ENCODE measurements at regions not wholly inside any gene's neighbourhood (a gene's known extent, or its start where the extent isn't known, plus 50 kb on each side); places are given as distances from the start of the nearest gene placed in this dataset.

DNA sequence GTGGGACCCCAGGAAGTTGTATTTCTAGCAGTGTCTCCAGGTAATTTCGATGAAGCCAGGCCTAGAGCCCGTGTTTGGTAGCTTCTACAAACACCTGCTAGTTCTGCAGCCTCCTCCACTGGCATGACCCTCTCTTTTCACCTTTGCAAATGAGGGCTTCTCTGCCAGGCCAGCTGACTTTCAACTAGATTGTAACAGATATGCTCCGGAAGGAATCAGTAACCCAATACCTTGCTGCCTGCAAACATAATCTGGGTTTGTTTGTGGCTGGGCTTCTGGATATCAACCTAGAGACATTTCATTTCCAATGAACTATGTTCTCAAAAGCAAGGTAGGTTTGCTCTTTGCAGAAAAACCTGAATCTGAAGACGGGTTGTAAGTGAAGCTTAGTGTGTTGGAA, 354.8 kb downstream of the DMRT2 start:
- H3K4me1 Mint-ChIP-seq (ENCODE audit: unreplicated experiment): no peaks in the 10 kb centered on the region
- H3K27me3 Mint-ChIP-seq (ENCODE audit: unreplicated experiment): no peaks in the 10 kb centered on the region
- H3K9me3 Mint-ChIP-seq (ENCODE audit: unreplicated experiment): peaks cover 15% of the 10 kb centered on the region

GRCh38 chr9:1411826-1412225, 361.7 kb downstream of the DMRT2 start:
- no peaks in the 10 kb centered on the region for H3K36me3 Mint-ChIP-seq (ENCODE audit: unreplicated experiment)
- no peak overlapping the region for H3K27ac Mint-ChIP-seq (ENCODE audit: unreplicated experiment)
- H3K4me1 Mint-ChIP-seq (ENCODE audit: unreplicated experiment): no peaks in the 10 kb centered on the region
- H3K4me3 Mint-ChIP-seq (ENCODE audit: unreplicated experiment): no peak overlapping the region
- TF ChIP-seq, protein P1, sequence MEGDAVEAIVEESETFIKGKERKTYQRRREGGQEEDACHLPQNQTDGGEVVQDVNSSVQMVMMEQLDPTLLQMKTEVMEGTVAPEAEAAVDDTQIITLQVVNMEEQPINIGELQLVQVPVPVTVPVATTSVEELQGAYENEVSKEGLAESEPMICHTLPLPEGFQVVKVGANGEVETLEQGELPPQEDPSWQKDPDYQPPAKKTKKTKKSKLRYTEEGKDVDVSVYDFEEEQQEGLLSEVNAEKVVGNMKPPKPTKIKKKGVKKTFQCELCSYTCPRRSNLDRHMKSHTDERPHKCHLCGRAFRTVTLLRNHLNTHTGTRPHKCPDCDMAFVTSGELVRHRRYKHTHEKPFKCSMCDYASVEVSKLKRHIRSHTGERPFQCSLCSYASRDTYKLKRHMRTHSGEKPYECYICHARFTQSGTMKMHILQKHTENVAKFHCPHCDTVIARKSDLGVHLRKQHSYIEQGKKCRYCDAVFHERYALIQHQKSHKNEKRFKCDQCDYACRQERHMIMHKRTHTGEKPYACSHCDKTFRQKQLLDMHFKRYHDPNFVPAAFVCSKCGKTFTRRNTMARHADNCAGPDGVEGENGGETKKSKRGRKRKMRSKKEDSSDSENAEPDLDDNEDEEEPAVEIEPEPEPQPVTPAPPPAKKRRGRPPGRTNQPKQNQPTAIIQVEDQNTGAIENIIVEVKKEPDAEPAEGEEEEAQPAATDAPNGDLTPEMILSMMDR (IDR thresholded peaks at IDR 0.05): no peak
- DNase-seq (ENCODE audit: extremely low spot score, unreplicated experiment): no peak
- H3K9me3 Mint-ChIP-seq (ENCODE audit: unreplicated experiment): peaks cover 23% of the 10 kb centered on the region
- no peaks in the 10 kb centered on the region for H3K27me3 Mint-ChIP-seq (ENCODE audit: unreplicated experiment)

More for the DNA sequence above, 354.8 kb downstream of the DMRT2 start:
- TF ChIP-seq, protein P1 (IDR thresholded peaks at IDR 0.05): no peak
- Mint-ChIP-seq H3K36me3 (ENCODE audit: unreplicated experiment) (no peaks in the 10 kb centered on the region), H3K4me3 (ENCODE audit: unreplicated experiment) (no peak overlapping the region), H3K27ac (ENCODE audit: unreplicated experiment) (no peak overlapping the region)
- no peak for DNase-seq (ENCODE audit: extremely low spot score, unreplicated experiment)

DNA sequence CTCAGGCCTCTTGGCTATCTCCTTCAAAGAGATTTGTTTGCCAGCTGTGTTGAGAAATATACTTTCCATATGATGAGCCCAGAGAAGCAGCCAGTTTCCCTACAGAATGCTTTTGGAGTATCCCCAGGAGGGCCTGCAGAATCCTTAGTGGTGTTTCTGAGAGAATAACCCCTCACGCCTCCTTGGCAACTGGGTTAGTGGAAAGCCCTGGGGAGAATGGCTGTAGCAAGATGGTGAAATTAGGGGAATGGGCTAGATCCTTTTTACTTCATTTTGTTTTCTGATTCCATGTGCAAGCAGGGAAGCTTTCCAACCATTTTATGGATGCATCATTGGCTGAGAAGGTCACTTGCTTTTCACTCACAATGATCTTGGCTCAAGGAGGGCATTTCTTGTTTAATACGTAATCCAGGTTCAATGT, 364.6 kb downstream of the DMRT2 start:
- Mint-ChIP-seq H3K36me3 (ENCODE audit: unreplicated experiment) (no peaks in the 10 kb centered on the region), H3K4me1 (ENCODE audit: unreplicated experiment) (no peaks in the 10 kb centered on the region), H3K27me3 (ENCODE audit: unreplicated experiment) (no peaks in the 10 kb centered on the region), H3K4me3 (ENCODE audit: unreplicated experiment) (no peak overlapping the region), H3K9me3 (ENCODE audit: unreplicated experiment) (peaks cover 33% of the 10 kb centered on the region), H3K27ac (ENCODE audit: unreplicated experiment) (no peak overlapping the region)
- TF ChIP-seq, protein P1 (IDR thresholded peaks at IDR 0.05): no peak
- DNase-seq (ENCODE audit: extremely low spot score, unreplicated experiment): no peak

- H3K4me1 Mint-ChIP-seq (ENCODE audit: unreplicated experiment): no peaks in the 10 kb centered on the region
- no peaks in the 10 kb centered on the region for H3K27me3 Mint-ChIP-seq (ENCODE audit: unreplicated experiment)
- peaks cover 33% of the 10 kb centered on the region for H3K9me3 Mint-ChIP-seq (ENCODE audit: unreplicated experiment)
- H3K27ac Mint-ChIP-seq (ENCODE audit: unreplicated experiment): no peak overlapping the region
- no peaks in the 10 kb centered on the region for H3K36me3 Mint-ChIP-seq (ENCODE audit: unreplicated experiment)
- TF ChIP-seq, protein P1 (IDR thresholded peaks at IDR 0.05): no peak
- no peak overlapping the region for H3K4me3 Mint-ChIP-seq (ENCODE audit: unreplicated experiment)
- DNase-seq (ENCODE audit: extremely low spot score, unreplicated experiment): no peak
Observed at GRCh38 chr9:1415146-1415545, 365.0 kb downstream of the DMRT2 start.

DNA sequence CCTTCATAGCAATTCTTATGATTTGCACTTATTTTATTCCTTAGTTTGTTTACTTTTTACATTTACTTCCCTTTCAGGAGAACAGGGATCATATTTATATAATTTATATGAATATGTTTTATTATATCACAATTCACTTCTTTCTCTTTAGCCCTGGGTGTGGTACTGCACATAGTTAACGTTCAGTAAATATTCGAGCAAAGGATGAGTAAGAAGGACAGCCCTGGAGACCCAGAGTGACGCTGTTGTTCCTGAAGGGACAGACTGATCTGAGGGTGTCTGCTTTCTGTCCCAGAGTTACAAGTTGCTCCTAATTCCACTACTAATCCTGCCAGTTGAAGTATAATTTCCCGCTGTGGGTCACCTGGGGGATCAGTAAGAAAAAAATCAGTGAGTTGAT, 366.1 kb downstream of the DMRT2 start:
- peaks cover 32% of the 10 kb centered on the region for H3K9me3 Mint-ChIP-seq (ENCODE audit: unreplicated experiment)
- H3K27me3 Mint-ChIP-seq (ENCODE audit: unreplicated experiment): no peaks in the 10 kb centered on the region
- H3K27ac Mint-ChIP-seq (ENCODE audit: unreplicated experiment): no peak overlapping the region
- TF ChIP-seq, protein P1 (IDR thresholded peaks at IDR 0.05): no peak
- no peak for DNase-seq (ENCODE audit: extremely low spot score, unreplicated experiment)
- no peak overlapping the region for H3K4me3 Mint-ChIP-seq (ENCODE audit: unreplicated experiment)
- no peaks in the 10 kb centered on the region for H3K36me3 Mint-ChIP-seq (ENCODE audit: unreplicated experiment)
- no peaks in the 10 kb centered on the region for H3K4me1 Mint-ChIP-seq (ENCODE audit: unreplicated experiment)

Data from osteocyte (in vitro differentiated cells).